Loucy (cell line): ENCODE measurements at regions not wholly inside any gene's neighbourhood (a gene's known extent, or its start where the extent isn't known, plus 50 kb on each side); places are given as distances from the start of the nearest gene placed in this dataset.

Source experiments
- CTCF ChIP-seq: fragments of 200-600 bp; sonication (generic); conservative IDR thresholded peaks from 2 replicates; pipeline ENCODE4 v1.5.1; 2014; ENCODE audit warnings: mild to moderate bottlenecking, antibody characterized with exemption, low read length
- EZH2phosphoT487 ChIP-seq: fragments of 200-600 bp; IDR thresholded peaks from 2 replicates; pipeline ENCODE4 v1.6.1; 2018; ENCODE audit warnings: antibody characterized with exemption, mild to moderate bottlenecking, moderate library complexity, borderline replicate concordance

DNA sequence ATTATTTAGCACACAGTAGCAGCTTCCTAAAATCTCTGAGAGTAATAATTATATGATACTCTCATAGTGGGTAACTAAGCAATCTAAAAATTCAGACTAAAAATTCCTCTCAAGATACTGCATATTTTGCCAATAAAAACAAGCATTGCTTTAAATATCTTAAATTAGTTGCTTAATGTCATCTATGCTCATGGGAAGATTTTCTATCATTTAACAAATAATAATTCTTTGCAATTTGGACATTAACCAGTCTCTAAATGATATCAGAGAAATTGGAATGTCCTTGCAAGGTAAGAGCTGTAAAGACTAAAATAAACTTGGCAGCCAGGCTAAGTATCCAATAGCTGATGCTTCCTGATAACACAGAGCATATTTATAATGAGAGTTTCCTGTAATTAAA is 221.8 kb downstream of the SNCAIP start:
- TF ChIP-seq CTCF (no peak), EZH2phosphoT487 (no peak)
